Ishikawa (cell line): ENCODE measurements at regions not wholly inside any gene's neighbourhood (a gene's known extent, or its start where the extent isn't known, plus 50 kb on each side); places are given as distances from the start of the nearest gene placed in this dataset.

Experiments
- FOXM1 ChIP-seq: IDR thresholded peaks from 2 replicates; pipeline ENCODE4 v1.6.1; 2012; ENCODE audit warnings: low read depth, borderline replicate concordance
- ZBTB7A ChIP-seq: IDR thresholded peaks from 2 replicates; pipeline ENCODE4 v1.6.1; 2012; ENCODE audit warnings: low read depth

DNA sequence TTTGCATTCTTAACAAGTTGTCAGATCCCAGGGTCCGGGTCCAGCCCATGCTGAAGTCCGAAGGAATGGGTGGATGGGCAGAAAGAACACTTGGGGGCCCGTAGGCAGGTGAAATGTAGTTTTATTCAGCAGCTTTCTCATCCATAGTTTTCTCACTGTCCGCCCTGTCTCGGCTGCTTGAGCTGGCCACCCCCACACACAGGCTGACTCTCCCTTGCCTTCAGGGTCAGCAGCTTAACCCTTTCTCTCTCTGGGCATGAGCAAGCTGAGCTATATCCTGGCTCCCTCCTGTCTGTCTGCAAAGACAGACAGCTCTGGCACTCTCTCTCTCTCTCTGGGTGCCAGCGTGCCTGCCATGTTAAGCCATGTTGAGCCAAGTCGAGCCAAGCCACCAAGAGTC lies 163.9 kb downstream of the PTCSC3 start:
- TF ChIP-seq ZBTB7A (no peak), FOXM1 (no peak)
